Hepatic stellate cell (primary cell): ENCODE measurements at regions not wholly inside any gene's neighbourhood (a gene's known extent, or its start where the extent isn't known, plus 50 kb on each side); places are given as distances from the start of the nearest gene placed in this dataset.
"Not testable (repeated sequence)": the region's sequence is repeated elsewhere in the genome, so short reads cannot be mapped to it uniquely, and the experiment has no call there.

Experiments used
- DNase-seq: peaks from one replicate; pipeline ENCODE4 v3.0.0; 2011; ENCODE audit warnings: low spot score

- not testable (repeated sequence) for DNase-seq
Measured at GRCh38 chr2:89874810-89875595, 1183.5 kb downstream of the RPIA start.

- DNase-seq, result not testable (repeated sequence)
Measured at GRCh38 chr2:89876445-89876844, 1185.0 kb downstream of the RPIA start.

- DNase-seq, result not testable (repeated sequence)
Measured at GRCh38 chr2:89876878-89877277, 1185.4 kb downstream of the RPIA start.

- DNase-seq, result not testable (repeated sequence)
Measured at GRCh38 chr2:89882880-89883279, 1191.4 kb downstream of the RPIA start.

GRCh38 chr2:89883624-89884023 is 1192.2 kb downstream of the RPIA start:
- DNase-seq, result not testable (repeated sequence)

- not testable (repeated sequence) for DNase-seq
Measured at GRCh38 chr2:89885071-89885470, 1193.6 kb downstream of the RPIA start.

- DNase-seq, result not testable (repeated sequence)
Measured at GRCh38 chr2:89888693-89889092, 1197.2 kb downstream of the RPIA start.

- DNase-seq, result not testable (repeated sequence)
Measured at GRCh38 chr2:89890185-89890773, 1198.8 kb downstream of the RPIA start.

- not testable (repeated sequence) for DNase-seq
Measured at GRCh38 chr2:89894988-89895387, 1203.5 kb downstream of the RPIA start.

- DNase-seq, result not testable (repeated sequence)
Measured at GRCh38 chr2:89895629-89896028, 1204.2 kb downstream of the RPIA start.

- DNase-seq, result not testable (repeated sequence)
Measured at GRCh38 chr2:89927018-89927417, 1235.5 kb downstream of the RPIA start.

GRCh38 chr2:89935436-89935835 is 1244.0 kb downstream of the RPIA start:
- DNase-seq, result peak; percentile 0

- DNase-seq, result not testable (repeated sequence)
Measured at GRCh38 chr2:89936011-89936410, 1244.5 kb downstream of the RPIA start.

- DNase-seq, result not testable (repeated sequence)
Measured at GRCh38 chr2:89936559-89936958, 1245.1 kb downstream of the RPIA start.

GRCh38 chr2:89938756-89939155 is 1247.3 kb downstream of the RPIA start:
- not testable (repeated sequence) for DNase-seq

- not testable (repeated sequence) for DNase-seq
Measured at GRCh38 chr2:89944267-89944666, 1252.8 kb downstream of the RPIA start.

GRCh38 chr2:89945004-89945616 is 1253.6 kb downstream of the RPIA start:
- not testable (repeated sequence) for DNase-seq

- DNase-seq, result not testable (repeated sequence)
Measured at GRCh38 chr2:89947208-89947815, 1255.8 kb downstream of the RPIA start.

- DNase-seq, result not testable (repeated sequence)
Measured at GRCh38 chr2:89948102-89948501, 1256.6 kb downstream of the RPIA start.

GRCh38 chr2:89950807-89951206 is 1259.3 kb downstream of the RPIA start:
- DNase-seq, result not testable (repeated sequence)

- not testable (repeated sequence) for DNase-seq
Measured at GRCh38 chr2:89957236-89957635, 1265.8 kb downstream of the RPIA start.

GRCh38 chr2:89959729-89960378 is 1268.4 kb downstream of the RPIA start:
- not testable (repeated sequence) for DNase-seq
